ENCODE measurements at regions not wholly inside any gene's neighbourhood (a gene's known extent, or its start where the extent isn't known, plus 50 kb on each side); places are given as distances from the start of the nearest gene placed in this dataset.

GRCh38 chr13:79781829-79782540, 301.0 kb downstream of the NDFIP2 start:
- DNase-seq, result no peak

GRCh38 chr13:79780240-79780639, 299.3 kb downstream of the NDFIP2 start:
- no peak for DNase-seq

- no peak for DNase-seq
Observed at GRCh38 chr13:79779761-79780160, 298.8 kb downstream of the NDFIP2 start.

- no peak for DNase-seq
Observed at GRCh38 chr13:79778741-79779460, 297.9 kb downstream of the NDFIP2 start.

GRCh38 chr13:79777504-79777903, 296.5 kb downstream of the NDFIP2 start:
- no peak for DNase-seq

GRCh38 chr13:79776531-79777295, 295.8 kb downstream of the NDFIP2 start:
- DNase-seq, result no peak

GRCh38 chr13:79775830-79776229, 294.9 kb downstream of the NDFIP2 start:
- DNase-seq, result peak; percentile 52 to 59

GRCh38 chr13:79772811-79773210, 291.9 kb downstream of the NDFIP2 start:
- no peak for DNase-seq

- no peak for DNase-seq
Observed at GRCh38 chr13:79771493-79771892, 290.5 kb downstream of the NDFIP2 start.

GRCh38 chr13:79770056-79770455, 289.1 kb downstream of the NDFIP2 start:
- DNase-seq, result no peak

- no peak for DNase-seq
Observed at GRCh38 chr13:79767126-79767525, 286.2 kb downstream of the NDFIP2 start.

GRCh38 chr13:79765331-79765730, 284.4 kb downstream of the NDFIP2 start:
- no peak for DNase-seq

GRCh38 chr13:79749984-79750551, 269.1 kb downstream of the NDFIP2 start:
- peak; percentile 55 to 63 for DNase-seq

- no peak for DNase-seq
Observed at GRCh38 chr13:79749566-79749965, 268.6 kb downstream of the NDFIP2 start.

- DNase-seq, result no peak
Observed at GRCh38 chr13:79745081-79745480, 264.1 kb downstream of the NDFIP2 start.

- DNase-seq, result no peak
Observed at GRCh38 chr13:79742923-79743322, 262.0 kb downstream of the NDFIP2 start.

GRCh38 chr13:79740991-79741390, 260.0 kb downstream of the NDFIP2 start:
- DNase-seq, result no peak

GRCh38 chr13:79736356-79736755, 255.4 kb downstream of the NDFIP2 start:
- no peak for DNase-seq

GRCh38 chr13:79735228-79735627, 254.3 kb downstream of the NDFIP2 start:
- DNase-seq, result no peak

GRCh38 chr13:79727086-79727485, 246.1 kb downstream of the NDFIP2 start:
- DNase-seq, result no peak

GRCh38 chr13:79725841-79726240, 244.9 kb downstream of the NDFIP2 start:
- no peak for DNase-seq

GRCh38 chr13:79724348-79725103, 243.6 kb downstream of the NDFIP2 start:
- DNase-seq, result no peak
